ENCODE measurements at regions not wholly inside any gene's neighbourhood (a gene's known extent, or its start where the extent isn't known, plus 50 kb on each side); places are given as distances from the start of the nearest gene placed in this dataset.

DNA sequence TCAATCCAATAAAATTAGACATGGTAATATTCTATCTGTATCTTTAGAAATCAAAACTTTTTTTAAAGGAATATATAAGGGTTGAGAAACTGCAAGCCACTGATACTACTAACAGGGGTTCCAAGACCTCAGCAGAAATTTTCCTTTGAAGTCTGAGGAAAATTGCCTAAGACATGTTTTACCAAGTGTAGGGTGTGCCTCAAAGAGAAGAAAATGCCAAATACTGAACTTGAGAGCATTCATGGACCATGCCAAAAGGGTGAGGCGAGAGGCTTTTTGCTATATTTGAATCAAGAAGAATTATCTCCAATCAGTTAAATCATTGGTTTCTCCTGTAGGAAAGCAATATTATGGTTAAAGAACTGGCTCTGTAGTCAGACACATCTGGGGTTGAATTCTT lies 207.9 kb upstream of the B3GALT2 start:
- TF ChIP-seq MAX (IDR thresholded peaks at IDR 0.05; ENCODE audit: insufficient read depth, insufficient read length) (no peak), EZH2 (IDR thresholded peaks at IDR 0.05; ENCODE audit: borderline replicate concordance, low read depth, low read length, severe bottlenecking) (no peak), POLR2A (IDR thresholded peaks at IDR 0.05; ENCODE audit: low read depth, low read length) (no peak), POLR2AphosphoS5 (IDR thresholded peaks at IDR 0.05; ENCODE audit: insufficient read depth, low read depth, low read length) (no peak), FOS (IDR thresholded peaks at IDR 0.05; ENCODE audit: borderline replicate concordance, insufficient read depth, low read length) (no peak)
- TF ChIP-seq, protein P1, sequence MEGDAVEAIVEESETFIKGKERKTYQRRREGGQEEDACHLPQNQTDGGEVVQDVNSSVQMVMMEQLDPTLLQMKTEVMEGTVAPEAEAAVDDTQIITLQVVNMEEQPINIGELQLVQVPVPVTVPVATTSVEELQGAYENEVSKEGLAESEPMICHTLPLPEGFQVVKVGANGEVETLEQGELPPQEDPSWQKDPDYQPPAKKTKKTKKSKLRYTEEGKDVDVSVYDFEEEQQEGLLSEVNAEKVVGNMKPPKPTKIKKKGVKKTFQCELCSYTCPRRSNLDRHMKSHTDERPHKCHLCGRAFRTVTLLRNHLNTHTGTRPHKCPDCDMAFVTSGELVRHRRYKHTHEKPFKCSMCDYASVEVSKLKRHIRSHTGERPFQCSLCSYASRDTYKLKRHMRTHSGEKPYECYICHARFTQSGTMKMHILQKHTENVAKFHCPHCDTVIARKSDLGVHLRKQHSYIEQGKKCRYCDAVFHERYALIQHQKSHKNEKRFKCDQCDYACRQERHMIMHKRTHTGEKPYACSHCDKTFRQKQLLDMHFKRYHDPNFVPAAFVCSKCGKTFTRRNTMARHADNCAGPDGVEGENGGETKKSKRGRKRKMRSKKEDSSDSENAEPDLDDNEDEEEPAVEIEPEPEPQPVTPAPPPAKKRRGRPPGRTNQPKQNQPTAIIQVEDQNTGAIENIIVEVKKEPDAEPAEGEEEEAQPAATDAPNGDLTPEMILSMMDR (IDR thresholded peaks at IDR 0.05; ENCODE audit: extremely low read depth in 1 of 2, insufficient read depth in 1 of 2, low read depth in 1 of 2, low read length in 2 of 2), result no peak
